Activated T-helper 2 cell treated with anti-CD3 and anti-CD28 coated beads, Interferon-gamma antibody, Interleukin-2, Interleukin-4, amounts not matched to agents 10 μg/mL and 5 μg/mL and 100 μg/mL, durations not matched to agents 14 hours and 24 hours and 36 hours (primary cell): ENCODE measurements at regions not wholly inside any gene's neighbourhood (a gene's known extent, or its start where the extent isn't known, plus 50 kb on each side); places are given as distances from the start of the nearest gene placed in this dataset.

ENCODE experiments used
- DNase-seq: peaks from one replicate; pipeline ENCODE4 v3.0.0; 2021; ENCODE audit warnings: low spot score
- H3K27ac Mint-ChIP-seq: one replicate; pipeline ENCODE4 v1.8.0; 2021; ENCODE audit warnings: mixed read lengths
- H3K27me3 Mint-ChIP-seq: one replicate; pipeline ENCODE4 v1.8.0; 2021; ENCODE audit warnings: low read depth, mixed read lengths
- H3K36me3 Mint-ChIP-seq: one replicate; pipeline ENCODE4 v1.8.0; 2021; ENCODE audit warnings: low read depth, mixed read lengths
- H3K4me1 Mint-ChIP-seq: one replicate; pipeline ENCODE4 v1.8.0; 2021; ENCODE audit warnings: low read depth, mixed read lengths
- H3K4me3 Mint-ChIP-seq: one replicate; pipeline ENCODE4 v1.8.0; 2021; ENCODE audit warnings: low read depth, mild to moderate bottlenecking, moderate library complexity, mixed read lengths
- H3K9me3 Mint-ChIP-seq: one replicate; pipeline ENCODE4 v1.8.0; 2021; ENCODE audit warnings: mixed read lengths
- intact Hi-C: fragments of 100-400 bp; cut with micrococcal nuclease; formaldehyde crosslinking; loops from one replicate; pipeline ENCODE4 v1.15.1; 2023

DNA sequence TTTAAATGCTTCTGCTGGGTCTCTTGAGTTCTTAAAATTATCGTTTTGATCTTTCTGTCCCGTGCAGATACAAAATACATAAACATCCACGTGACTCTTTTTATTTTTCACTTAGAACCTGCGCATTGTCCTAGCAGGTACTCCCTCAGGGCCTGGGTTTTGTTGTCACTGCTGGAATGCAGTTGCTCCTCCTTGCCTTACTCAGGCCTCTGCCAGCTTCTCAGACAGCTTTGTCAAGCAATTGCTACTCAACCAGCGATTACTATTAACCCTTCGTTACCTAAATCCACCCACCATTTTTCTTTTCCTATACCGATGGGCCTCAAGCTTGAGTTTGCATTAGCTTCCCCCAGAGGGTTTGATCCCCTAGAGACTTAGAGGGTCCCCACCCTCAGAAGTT, 405.9 kb upstream of the RBFOX1 start:
- intact Hi-C loops = no loop called here
- H3K4me3 Mint-ChIP-seq = no peak overlapping the region
- H3K27me3 Mint-ChIP-seq = no peaks in the 10 kb centered on the region
- H3K27ac Mint-ChIP-seq = no peak overlapping the region
- no peaks in the 10 kb centered on the region for H3K4me1 Mint-ChIP-seq
- DNase-seq = no peak
- no peaks in the 10 kb centered on the region for H3K36me3 Mint-ChIP-seq
- peaks cover 56% of the 10 kb centered on the region for H3K9me3 Mint-ChIP-seq

DNA sequence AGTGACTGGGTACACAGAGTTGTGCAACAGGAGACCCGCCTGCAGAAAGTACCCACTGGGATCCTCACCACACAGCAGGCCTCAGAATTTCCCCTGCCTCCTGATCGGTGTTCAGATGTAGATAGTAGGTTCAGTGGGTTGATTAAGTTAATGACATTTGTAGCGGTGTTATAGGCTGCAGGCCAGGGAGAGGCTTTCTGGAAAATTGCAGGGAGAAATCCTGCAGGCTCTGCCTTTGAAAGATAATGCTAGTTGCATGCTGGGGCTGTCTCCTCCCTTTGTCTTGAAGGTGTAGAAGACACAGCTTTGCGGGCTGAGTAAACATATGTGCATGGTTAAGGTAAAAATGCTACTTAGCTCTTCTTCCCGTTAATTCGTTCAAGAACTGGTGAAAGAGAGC, 406.3 kb upstream of the RBFOX1 start:
- Mint-ChIP-seq H3K27ac (no peak overlapping the region), H3K4me1 (no peaks in the 10 kb centered on the region), H3K4me3 (no peak overlapping the region), H3K36me3 (no peaks in the 10 kb centered on the region), H3K9me3 (peaks cover 56% of the 10 kb centered on the region), H3K27me3 (no peaks in the 10 kb centered on the region)
- no peak for DNase-seq
- intact Hi-C loops = no loop called here

DNA sequence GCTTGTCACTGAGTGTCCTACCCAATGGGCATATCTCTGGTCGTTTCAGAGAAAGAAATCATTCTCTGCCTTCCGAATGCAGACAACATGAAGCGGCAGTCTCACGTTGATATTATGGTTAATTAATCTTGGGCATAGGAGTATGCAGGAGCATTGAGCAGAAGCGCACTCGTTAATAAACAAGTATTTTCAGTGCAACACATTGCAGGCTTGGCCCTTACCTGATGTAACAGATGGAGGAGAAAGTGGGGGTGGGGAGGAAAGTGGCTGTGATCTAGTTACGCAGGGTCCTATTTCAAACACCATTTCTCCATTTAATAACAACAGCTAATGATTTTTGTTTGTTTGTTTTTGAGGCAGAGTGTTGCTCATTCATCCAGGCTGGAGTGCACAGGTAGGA, 414.0 kb upstream of the RBFOX1 start:
- no peaks in the 10 kb centered on the region for H3K4me1 Mint-ChIP-seq
- no peak for DNase-seq
- H3K27ac Mint-ChIP-seq = no peak overlapping the region
- H3K27me3 Mint-ChIP-seq = no peaks in the 10 kb centered on the region
- H3K36me3 Mint-ChIP-seq = no peaks in the 10 kb centered on the region
- H3K4me3 Mint-ChIP-seq = no peak overlapping the region
- peaks cover 67% of the 10 kb centered on the region for H3K9me3 Mint-ChIP-seq
- intact Hi-C loops = no loop called here

DNA sequence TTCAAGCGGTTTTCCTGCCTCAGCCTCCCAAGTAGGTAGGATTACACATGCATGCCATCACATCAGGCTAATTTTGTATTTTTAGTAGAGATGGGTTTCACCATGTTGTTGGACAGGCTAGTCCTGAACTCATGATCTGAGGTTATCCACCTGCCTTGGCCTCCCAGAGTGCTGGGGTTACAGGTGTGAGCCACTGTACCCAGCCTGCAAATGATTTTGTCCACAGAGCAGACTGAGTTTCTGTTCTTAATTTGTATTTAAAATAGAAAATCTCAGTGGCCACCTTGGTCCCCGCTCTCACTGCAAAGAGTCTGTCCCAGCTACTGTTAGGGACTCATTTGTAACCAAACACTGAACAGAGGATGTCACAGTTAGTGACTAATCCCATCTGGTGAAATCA, 415.7 kb upstream of the RBFOX1 start:
- H3K4me1 Mint-ChIP-seq = no peaks in the 10 kb centered on the region
- intact Hi-C loops = no loop called here
- H3K27ac Mint-ChIP-seq = no peak overlapping the region
- H3K9me3 Mint-ChIP-seq = peaks cover 56% of the 10 kb centered on the region
- H3K36me3 Mint-ChIP-seq = no peaks in the 10 kb centered on the region
- no peaks in the 10 kb centered on the region for H3K27me3 Mint-ChIP-seq
- no peak overlapping the region for H3K4me3 Mint-ChIP-seq
- DNase-seq = no peak

DNA sequence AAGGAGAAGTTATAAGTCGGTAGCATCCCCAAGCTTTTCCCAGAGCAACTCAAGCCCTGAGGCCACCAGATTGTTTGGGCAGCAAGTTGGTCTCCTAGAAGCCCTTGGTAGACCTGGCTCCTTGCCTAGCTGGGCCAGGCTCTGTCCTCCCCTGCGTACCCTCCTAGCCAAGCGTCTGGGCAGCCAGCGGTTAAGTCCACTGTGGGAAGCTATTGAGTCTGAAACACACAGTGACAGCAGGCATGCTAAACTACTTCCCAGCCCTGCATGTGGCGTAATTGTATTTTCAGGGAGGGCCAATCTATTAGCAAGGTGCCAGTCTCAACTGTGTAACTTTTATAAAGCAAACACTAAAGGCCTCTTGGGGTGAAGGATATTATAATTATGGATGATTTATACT, 419.1 kb upstream of the RBFOX1 start:
- Mint-ChIP-seq H3K4me1 (no peaks in the 10 kb centered on the region), H3K27me3 (no peaks in the 10 kb centered on the region)

DNA sequence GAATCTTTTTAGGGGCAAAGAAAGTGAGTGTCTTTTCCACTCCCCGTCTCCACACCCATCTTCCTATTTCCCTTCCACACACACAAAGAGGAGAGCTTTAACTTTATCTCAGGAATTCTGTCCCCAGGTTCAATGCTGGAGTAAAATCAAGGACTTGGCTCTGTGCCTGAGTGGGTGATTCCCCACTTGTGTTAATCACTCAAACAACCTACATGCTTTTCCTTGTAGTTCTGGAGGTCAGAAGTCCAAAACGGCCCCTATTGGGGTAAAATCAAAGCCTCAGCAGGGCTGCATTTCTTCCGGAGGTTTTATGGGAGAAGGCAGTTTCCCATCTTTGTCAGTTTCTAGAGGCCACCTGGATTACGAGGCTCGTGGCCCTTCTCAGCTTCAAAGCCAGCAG, 422.3 kb upstream of the RBFOX1 start:
- peaks cover 51% of the 10 kb centered on the region for H3K9me3 Mint-ChIP-seq
- no peaks in the 10 kb centered on the region for H3K27me3 Mint-ChIP-seq
- intact Hi-C loops = no loop called here
- H3K4me3 Mint-ChIP-seq = no peak overlapping the region
- no peaks in the 10 kb centered on the region for H3K36me3 Mint-ChIP-seq
- DNase-seq = no peak
- no peaks in the 10 kb centered on the region for H3K4me1 Mint-ChIP-seq
- no peak overlapping the region for H3K27ac Mint-ChIP-seq

More for the DNA sequence above, 419.1 kb upstream of the RBFOX1 start:
- Mint-ChIP-seq H3K36me3 (no peaks in the 10 kb centered on the region), H3K27ac (no peak overlapping the region), H3K4me3 (no peak overlapping the region), H3K9me3 (peaks cover 50% of the 10 kb centered on the region)
- no peak for DNase-seq
- intact Hi-C loops = no loop called here

DNA sequence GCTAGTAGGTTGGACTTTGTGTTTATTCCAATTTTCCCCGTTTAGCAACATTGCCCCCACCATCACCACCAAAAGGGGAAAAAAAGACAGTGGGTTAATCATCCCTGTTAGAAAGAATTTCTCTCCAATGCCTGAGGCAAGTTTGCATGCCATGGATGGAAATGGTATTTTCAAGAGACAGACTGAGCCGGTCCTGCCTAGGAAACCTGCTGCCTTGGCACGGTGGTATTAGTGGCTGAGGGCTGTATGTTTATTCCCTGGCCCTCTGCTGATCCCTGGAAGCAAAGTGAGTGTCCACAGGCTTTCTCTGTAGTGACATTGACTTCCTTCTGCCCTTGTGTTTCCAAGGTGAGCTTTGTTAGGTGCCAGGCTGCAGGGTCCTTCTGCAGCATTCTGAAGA, 427.0 kb upstream of the RBFOX1 start:
- H3K4me1 Mint-ChIP-seq = no peaks in the 10 kb centered on the region
- H3K36me3 Mint-ChIP-seq = no peaks in the 10 kb centered on the region
- H3K4me3 Mint-ChIP-seq = no peak overlapping the region

DNA sequence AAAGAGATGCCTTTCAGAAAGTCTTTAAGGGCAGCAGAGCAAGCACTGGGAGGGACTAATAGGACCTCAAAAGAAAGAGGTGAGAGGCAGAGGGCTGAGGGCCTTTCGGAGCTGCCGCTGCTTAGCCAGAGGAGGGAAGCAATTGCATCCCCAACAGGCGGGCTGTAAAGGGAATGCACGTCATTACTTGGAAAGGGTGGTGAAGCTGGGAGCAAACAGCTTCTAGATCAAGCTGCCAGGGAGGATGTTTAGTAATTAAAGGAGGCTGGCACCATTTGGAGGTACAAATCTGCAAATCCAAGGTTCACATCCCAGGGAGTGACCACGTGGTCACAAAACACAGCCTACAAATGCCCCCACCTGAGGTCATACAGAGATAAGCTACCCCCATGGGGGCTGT, 429.0 kb upstream of the RBFOX1 start:
- Mint-ChIP-seq H3K4me3 (no peak overlapping the region), H3K27me3 (no peaks in the 10 kb centered on the region), H3K27ac (no peak overlapping the region), H3K36me3 (no peaks in the 10 kb centered on the region), H3K4me1 (no peaks in the 10 kb centered on the region), H3K9me3 (peaks cover 63% of the 10 kb centered on the region)
- DNase-seq = no peak
- intact Hi-C loops = no loop called here

More for the DNA sequence above, 427.0 kb upstream of the RBFOX1 start:
- H3K27me3 Mint-ChIP-seq = no peaks in the 10 kb centered on the region
- peaks cover 55% of the 10 kb centered on the region for H3K9me3 Mint-ChIP-seq
- intact Hi-C loops = no loop called here
- DNase-seq = no peak
- no peak overlapping the region for H3K27ac Mint-ChIP-seq

DNA sequence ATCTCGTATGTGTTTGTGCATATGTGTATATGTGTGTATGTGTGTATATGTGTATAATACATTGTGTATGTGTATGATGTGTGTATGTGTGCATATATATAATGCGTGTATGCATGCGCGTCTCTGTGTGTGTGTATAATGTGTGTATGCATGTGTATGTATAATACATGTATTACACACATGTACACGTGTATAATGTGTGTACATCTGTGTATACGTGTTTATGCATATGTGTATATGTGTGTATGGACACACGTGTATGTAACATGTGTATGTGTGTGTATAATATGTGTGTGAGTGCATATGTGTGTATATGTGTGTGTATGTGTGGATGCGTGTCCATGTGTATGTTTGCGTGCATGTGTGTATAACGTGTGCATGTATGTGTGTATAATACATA, 433.7 kb upstream of the RBFOX1 start:
- Mint-ChIP-seq H3K27ac (no peak overlapping the region), H3K9me3 (peaks cover 71% of the 10 kb centered on the region), H3K27me3 (no peaks in the 10 kb centered on the region), H3K4me1 (no peaks in the 10 kb centered on the region), H3K4me3 (no peak overlapping the region), H3K36me3 (no peaks in the 10 kb centered on the region)
- no peak for DNase-seq
- intact Hi-C loops = no loop called here

DNA sequence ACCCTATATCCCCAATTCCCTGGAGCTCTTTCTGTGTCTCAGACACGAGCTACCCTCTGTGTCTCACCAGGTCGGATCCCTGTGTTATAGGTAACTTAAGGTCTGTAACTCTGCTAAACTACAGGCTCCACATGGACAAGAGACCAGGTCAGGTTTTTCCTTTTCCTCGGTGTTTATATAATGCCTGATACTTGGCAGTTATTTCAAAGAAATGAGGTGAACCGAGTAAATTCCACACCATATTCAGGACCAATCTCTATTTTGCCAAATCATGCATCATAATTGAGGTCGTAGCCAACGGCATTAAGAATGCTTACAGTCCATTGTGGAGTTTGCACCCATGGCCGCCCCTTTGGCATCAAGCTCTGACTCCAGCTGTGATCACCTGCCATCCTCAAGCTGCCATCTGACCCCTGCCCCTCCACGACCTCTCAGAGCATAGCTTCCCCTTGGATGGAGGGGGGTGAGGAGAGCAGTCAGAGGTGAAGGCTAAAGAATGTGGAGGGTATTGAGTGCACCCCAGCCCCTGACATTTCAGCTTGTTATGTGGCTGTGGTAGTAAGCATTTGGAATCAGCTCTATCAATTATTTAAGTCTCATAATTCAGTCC, 434.7 kb upstream of the RBFOX1 start:
- H3K27ac Mint-ChIP-seq = no peak overlapping the region
- H3K36me3 Mint-ChIP-seq = no peaks in the 10 kb centered on the region
- no peaks in the 10 kb centered on the region for H3K4me1 Mint-ChIP-seq
- H3K9me3 Mint-ChIP-seq = peaks cover 67% of the 10 kb centered on the region
- DNase-seq = no peak
- H3K4me3 Mint-ChIP-seq = no peak overlapping the region
- intact Hi-C loops = no loop called here
- H3K27me3 Mint-ChIP-seq = no peaks in the 10 kb centered on the region

DNA sequence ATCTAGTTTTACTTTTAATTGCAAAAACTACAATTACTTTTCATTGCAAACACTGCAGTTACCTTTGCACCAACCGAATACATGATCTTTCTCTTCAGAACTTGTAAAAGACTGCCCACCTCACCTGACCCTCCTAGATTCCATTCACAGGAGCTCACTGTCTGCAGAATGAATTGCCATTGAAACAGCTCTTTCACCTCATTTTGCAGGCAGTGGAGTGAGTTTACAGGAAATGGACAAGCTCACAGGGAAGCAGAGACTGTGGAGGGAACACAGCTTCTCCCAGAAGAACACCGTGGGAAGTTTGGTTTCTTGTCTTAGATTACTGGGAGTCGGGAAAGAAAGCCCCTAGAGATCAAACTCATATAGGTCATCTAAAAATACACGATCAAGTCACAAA, 439.7 kb upstream of the RBFOX1 start:
- no peak for DNase-seq
- H3K4me1 Mint-ChIP-seq = no peaks in the 10 kb centered on the region
- no peaks in the 10 kb centered on the region for H3K27me3 Mint-ChIP-seq
- peaks cover 58% of the 10 kb centered on the region for H3K9me3 Mint-ChIP-seq
- H3K27ac Mint-ChIP-seq = no peak overlapping the region
- intact Hi-C loops = no loop called here
- H3K36me3 Mint-ChIP-seq = no peaks in the 10 kb centered on the region
- H3K4me3 Mint-ChIP-seq = no peak overlapping the region

DNA sequence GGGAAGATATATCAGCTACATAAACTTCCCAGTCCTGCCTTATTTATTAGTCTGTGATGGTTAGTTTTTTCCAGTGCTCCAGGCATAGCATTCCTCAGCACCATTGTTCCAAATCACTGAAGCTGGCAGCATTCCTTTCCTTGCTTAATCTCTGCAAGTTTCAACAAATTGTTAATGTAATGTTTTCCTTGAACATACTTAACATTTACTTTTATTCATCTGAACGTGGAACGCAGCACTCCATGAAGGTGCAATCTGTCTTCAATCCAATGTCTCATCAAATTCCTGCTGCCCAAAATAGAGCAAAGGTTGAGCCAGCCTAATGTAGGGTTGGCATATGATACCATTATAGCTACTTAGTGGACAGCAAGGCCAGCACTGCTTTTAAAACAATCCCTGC, 441.1 kb upstream of the RBFOX1 start:
- peaks cover 65% of the 10 kb centered on the region for H3K9me3 Mint-ChIP-seq
- H3K27me3 Mint-ChIP-seq = no peaks in the 10 kb centered on the region
- no peak for DNase-seq
- no peak overlapping the region for H3K4me3 Mint-ChIP-seq
- H3K27ac Mint-ChIP-seq = no peak overlapping the region
- no peaks in the 10 kb centered on the region for H3K36me3 Mint-ChIP-seq
- intact Hi-C loops = no loop called here
- no peaks in the 10 kb centered on the region for H3K4me1 Mint-ChIP-seq

DNA sequence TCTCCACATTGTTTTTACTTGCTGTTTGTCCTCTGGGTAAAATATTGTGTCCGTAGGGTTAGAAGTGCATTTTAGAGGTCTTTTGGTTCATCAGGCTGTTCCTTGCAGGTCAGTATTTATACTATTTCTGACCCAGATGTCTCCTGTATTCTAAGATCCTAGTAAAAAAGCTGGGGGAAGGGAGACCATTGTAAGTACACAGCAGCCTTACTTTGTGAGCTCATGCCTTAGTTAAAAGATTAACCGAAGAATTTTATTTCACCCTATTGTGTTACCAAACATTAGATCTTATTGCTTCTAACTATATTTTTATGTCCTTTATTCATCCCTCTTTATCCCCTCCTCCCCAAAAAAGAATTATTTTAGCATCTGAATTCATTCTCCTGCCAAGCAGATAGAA, 444.1 kb upstream of the RBFOX1 start:
- Mint-ChIP-seq H3K4me1 (no peaks in the 10 kb centered on the region), H3K27me3 (no peaks in the 10 kb centered on the region), H3K9me3 (peaks cover 58% of the 10 kb centered on the region), H3K36me3 (no peaks in the 10 kb centered on the region), H3K4me3 (no peak overlapping the region), H3K27ac (no peak overlapping the region)
- DNase-seq = no peak
- intact Hi-C loops = no loop called here

DNA sequence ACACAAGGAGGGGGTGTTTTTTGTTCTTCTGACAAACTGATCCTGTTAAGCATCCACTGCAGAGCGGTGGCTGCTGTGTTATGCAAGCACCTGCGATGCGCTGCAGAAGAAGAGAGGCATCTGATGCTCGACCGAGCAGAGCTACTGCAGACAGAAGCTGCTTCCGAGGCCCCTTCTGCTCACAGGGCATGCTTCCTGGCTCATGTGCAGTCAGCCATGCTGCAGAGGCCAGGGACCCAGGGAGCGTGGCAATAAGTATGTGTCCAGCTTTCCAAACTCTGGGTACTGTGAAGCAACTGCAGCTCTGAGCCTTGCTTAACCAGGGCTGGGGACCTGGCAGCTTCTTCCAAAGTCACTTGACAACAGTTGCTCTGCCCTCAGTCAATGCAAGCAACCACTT, 448.6 kb upstream of the RBFOX1 start:
- H3K36me3 Mint-ChIP-seq = no peaks in the 10 kb centered on the region
- peaks cover 55% of the 10 kb centered on the region for H3K9me3 Mint-ChIP-seq
- no peak for DNase-seq
- H3K27me3 Mint-ChIP-seq = no peaks in the 10 kb centered on the region
- no peak overlapping the region for H3K27ac Mint-ChIP-seq
- no peak overlapping the region for H3K4me3 Mint-ChIP-seq
- no peaks in the 10 kb centered on the region for H3K4me1 Mint-ChIP-seq
- intact Hi-C loops = no loop called here
